Astrocyte (in vitro differentiated cells and primary cell): ENCODE measurements at regions not wholly inside any gene's neighbourhood (a gene's known extent, or its start where the extent isn't known, plus 50 kb on each side); places are given as distances from the start of the nearest gene placed in this dataset.

Source experiments
- EZH2 ChIP-seq: IDR thresholded peaks from 2 replicates; pipeline ENCODE4 v1.6.1; 2012; ENCODE audit warnings: mild to moderate bottlenecking, low read length, inconsistent platforms; ENCODE audit not compliant: insufficient read depth
- TF ChIP-seq, protein P1 (sequence below): IDR thresholded peaks from 2 replicates; pipeline ENCODE4 v1.5.1; 2011; ENCODE audit warnings: low read depth, mild to moderate bottlenecking, inconsistent platforms, low read length, moderate library complexity; ENCODE audit not compliant: insufficient read depth

DNA sequence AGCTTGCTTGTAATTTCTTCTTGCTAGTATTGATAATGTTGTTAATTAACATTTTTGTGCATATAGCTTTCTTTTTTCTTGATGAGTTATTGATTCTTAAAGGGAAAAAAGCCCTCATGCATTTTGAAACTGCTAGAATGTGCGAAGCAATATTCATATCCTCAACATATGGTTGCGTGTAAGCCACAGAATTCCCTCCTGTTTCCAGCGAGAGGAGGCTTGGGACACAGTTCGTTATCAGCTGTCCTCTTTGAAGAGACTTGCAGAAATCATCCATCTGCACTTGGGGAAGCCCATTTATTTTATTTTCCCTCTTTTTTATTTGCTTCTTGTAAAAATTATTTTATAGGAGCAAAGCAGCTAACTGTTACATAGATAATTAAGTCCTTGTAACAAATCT, 398.0 kb downstream of the ADRA2A start:
- TF ChIP-seq, protein P1, sequence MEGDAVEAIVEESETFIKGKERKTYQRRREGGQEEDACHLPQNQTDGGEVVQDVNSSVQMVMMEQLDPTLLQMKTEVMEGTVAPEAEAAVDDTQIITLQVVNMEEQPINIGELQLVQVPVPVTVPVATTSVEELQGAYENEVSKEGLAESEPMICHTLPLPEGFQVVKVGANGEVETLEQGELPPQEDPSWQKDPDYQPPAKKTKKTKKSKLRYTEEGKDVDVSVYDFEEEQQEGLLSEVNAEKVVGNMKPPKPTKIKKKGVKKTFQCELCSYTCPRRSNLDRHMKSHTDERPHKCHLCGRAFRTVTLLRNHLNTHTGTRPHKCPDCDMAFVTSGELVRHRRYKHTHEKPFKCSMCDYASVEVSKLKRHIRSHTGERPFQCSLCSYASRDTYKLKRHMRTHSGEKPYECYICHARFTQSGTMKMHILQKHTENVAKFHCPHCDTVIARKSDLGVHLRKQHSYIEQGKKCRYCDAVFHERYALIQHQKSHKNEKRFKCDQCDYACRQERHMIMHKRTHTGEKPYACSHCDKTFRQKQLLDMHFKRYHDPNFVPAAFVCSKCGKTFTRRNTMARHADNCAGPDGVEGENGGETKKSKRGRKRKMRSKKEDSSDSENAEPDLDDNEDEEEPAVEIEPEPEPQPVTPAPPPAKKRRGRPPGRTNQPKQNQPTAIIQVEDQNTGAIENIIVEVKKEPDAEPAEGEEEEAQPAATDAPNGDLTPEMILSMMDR: no peak
- TF ChIP-seq EZH2: no peak
